Breast epithelium (tissue), 3 donors: ENCODE measurements at regions not wholly inside any gene's neighbourhood (a gene's known extent, or its start where the extent isn't known, plus 50 kb on each side); places are given as distances from the start of the nearest gene placed in this dataset.

Experiments used
- CTCF ChIP-seq, 3 donors: fragments of 450-650 bp; IDR thresholded peaks; one replicate each; pipeline ENCODE4 v1.5.1; 2016 to 2017; ENCODE audit warnings: antibody characterized with exemption in 3 of 3, mild to moderate bottlenecking in 3 of 3, moderate library complexity in 3 of 3
- POLR2A ChIP-seq: fragments of 450-650 bp; IDR thresholded peaks from one replicate; pipeline ENCODE4 v1.6.1; 2016; ENCODE audit warnings: antibody characterized with exemption, mild to moderate bottlenecking, moderate library complexity

GRCh38 chr3:66165660-66166059 is 55.1 kb upstream of the SLC25A26 start:
- TF ChIP-seq CTCF (IDR thresholded peaks at IDR 0.05) (no peak), POLR2A (no peak)
